WTC11 (cell line): ENCODE measurements at regions not wholly inside any gene's neighbourhood (a gene's known extent, or its start where the extent isn't known, plus 50 kb on each side); places are given as distances from the start of the nearest gene placed in this dataset.

Source experiments
- CREB1 ChIP-seq: sonication (generic); formaldehyde crosslinking; IDR thresholded peaks from 2 replicates; pipeline ENCODE4 v1.8.0; 2023; ENCODE audit warnings: mild to moderate bottlenecking, missing genetic modification reagents
- CTCF ChIP-seq: fragments of 200-600 bp; IDR thresholded peaks from 2 replicates; pipeline ENCODE4 v1.8.0; 2022; ENCODE audit warnings: antibody characterized with exemption
- NR2C2 ChIP-seq: sonication (generic); formaldehyde crosslinking; IDR thresholded peaks from 2 replicates; pipeline ENCODE4 v1.8.0; 2022; ENCODE audit warnings: mild to moderate bottlenecking, missing genetic modification reagents
- SP1 ChIP-seq: sonication (generic); formaldehyde crosslinking; conservative IDR thresholded peaks from 2 replicates; pipeline ENCODE4 v1.8.1; 2022; ENCODE audit warnings: missing genetic modification reagents
- TP53 ChIP-seq: sonication (generic); formaldehyde crosslinking; IDR thresholded peaks from 2 replicates; pipeline ENCODE4 v1.8.1; 2023; ENCODE audit warnings: mild to moderate bottlenecking, missing genetic modification reagents

DNA sequence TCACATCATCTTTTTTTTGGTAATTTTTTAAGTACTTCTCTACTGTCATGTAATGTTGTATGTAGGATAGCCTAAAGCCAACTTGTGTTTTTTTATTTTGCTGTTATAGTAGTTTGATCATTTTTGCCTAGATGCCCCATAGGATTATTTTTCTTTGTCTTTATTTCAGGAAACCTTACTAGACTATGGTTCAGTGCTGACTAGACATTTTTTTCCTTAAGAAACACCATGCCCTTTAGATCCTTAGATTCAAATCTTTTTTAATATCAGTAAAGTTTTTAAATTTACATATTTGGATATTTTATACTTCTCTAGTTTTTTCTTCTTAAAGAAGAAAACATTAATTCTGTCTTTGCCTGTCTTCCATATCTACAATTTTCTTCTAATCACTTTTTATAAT lies 221.3 kb downstream of the IDS start:
- TF ChIP-seq CTCF: no peak
- no peak for TF ChIP-seq CREB1 (CRISPR knock-in tag)
- TF ChIP-seq TP53 (CRISPR knock-in tag): no peak
- no peak for TF ChIP-seq SP1 (CRISPR knock-in tag)
- no peak for TF ChIP-seq NR2C2 (CRISPR knock-in tag)
